Activated CD8-positive, alpha-beta T cell treated with anti-CD3 and anti-CD28 coated beads for 36 hours (primary cell): ENCODE measurements at regions not wholly inside any gene's neighbourhood (a gene's known extent, or its start where the extent isn't known, plus 50 kb on each side); places are given as distances from the start of the nearest gene placed in this dataset.
"Not testable (repeated sequence)": the region's sequence is repeated elsewhere in the genome, so short reads cannot be mapped to it uniquely, and the experiment has no call there.

Experiments used
- ATAC-seq: fragments of 200-7000 bp; cut with Tn5 transposase; one replicate; pipeline ENCODE4 v1.10.0; 2021; ENCODE audit warnings: mild to moderate bottlenecking, moderate library complexity
- CTCF ChIA-PET: fragments of 350-600 bp; sonication (Branson Sonifier 250); formaldehyde crosslinking; loops from one replicate; lab custom pipeline; 2021; ENCODE audit warnings: antibody characterized with exemption; lab: Charles Lee
- POLR2A ChIA-PET: fragments of 350-600 bp; sonication (Branson Sonifier 250); formaldehyde crosslinking; loops from one replicate; lab custom pipeline; 2021; ENCODE audit warnings: antibody characterized with exemption; lab: Charles Lee
- DNase-seq: peaks from one replicate; pipeline ENCODE4 v3.0.0-alpha.2; 2020
- H3K27ac Mint-ChIP-seq: one replicate; pipeline ENCODE4 v1.8.0; 2021; ENCODE audit warnings: mild to moderate bottlenecking, mixed read lengths
- H3K27me3 Mint-ChIP-seq: one replicate; pipeline ENCODE4 v1.8.0; 2021; ENCODE audit warnings: mixed read lengths
- H3K36me3 Mint-ChIP-seq: one replicate; pipeline ENCODE4 v1.8.0; 2021; ENCODE audit warnings: low read depth, mixed read lengths
- H3K4me1 Mint-ChIP-seq: one replicate; pipeline ENCODE4 v1.8.0; 2021; ENCODE audit warnings: low read depth, mixed read lengths
- H3K4me3 Mint-ChIP-seq: one replicate; pipeline ENCODE4 v1.8.0; 2021; ENCODE audit warnings: mild to moderate bottlenecking, moderate library complexity, mixed read lengths
- H3K9me3 Mint-ChIP-seq: one replicate; pipeline ENCODE4 v1.8.0; 2021; ENCODE audit warnings: mixed read lengths
- intact Hi-C: fragments of 100-400 bp; cut with micrococcal nuclease; formaldehyde crosslinking; loops from one replicate; pipeline ENCODE4 v1.10.0; 2022
- TF ChIP-seq, protein P1 (sequence below): fragments of 200-600 bp; IDR thresholded peaks from one replicate; pipeline ENCODE4 v1.8.0; 2022; ENCODE audit warnings: antibody characterized with exemption, mild to moderate bottlenecking

GRCh38 chrX:555725-556666 is 74.6 kb upstream of the SHOX start:
- intact Hi-C loops = no loop called here
- POLR2A ChIA-PET = no interaction called here
- CTCF ChIA-PET = no interaction called here
- Mint-ChIP-seq H3K4me1 (no peaks in the 10 kb centered on the region), H3K9me3 (peaks cover 7% of the 10 kb centered on the region), H3K36me3 (no peaks in the 10 kb centered on the region), H3K27ac (no peak overlapping the region), H3K4me3 (no peak overlapping the region), H3K27me3 (no peaks in the 10 kb centered on the region)
- DNase-seq = no peak
- ATAC-seq = no peak
- TF ChIP-seq, protein P1, sequence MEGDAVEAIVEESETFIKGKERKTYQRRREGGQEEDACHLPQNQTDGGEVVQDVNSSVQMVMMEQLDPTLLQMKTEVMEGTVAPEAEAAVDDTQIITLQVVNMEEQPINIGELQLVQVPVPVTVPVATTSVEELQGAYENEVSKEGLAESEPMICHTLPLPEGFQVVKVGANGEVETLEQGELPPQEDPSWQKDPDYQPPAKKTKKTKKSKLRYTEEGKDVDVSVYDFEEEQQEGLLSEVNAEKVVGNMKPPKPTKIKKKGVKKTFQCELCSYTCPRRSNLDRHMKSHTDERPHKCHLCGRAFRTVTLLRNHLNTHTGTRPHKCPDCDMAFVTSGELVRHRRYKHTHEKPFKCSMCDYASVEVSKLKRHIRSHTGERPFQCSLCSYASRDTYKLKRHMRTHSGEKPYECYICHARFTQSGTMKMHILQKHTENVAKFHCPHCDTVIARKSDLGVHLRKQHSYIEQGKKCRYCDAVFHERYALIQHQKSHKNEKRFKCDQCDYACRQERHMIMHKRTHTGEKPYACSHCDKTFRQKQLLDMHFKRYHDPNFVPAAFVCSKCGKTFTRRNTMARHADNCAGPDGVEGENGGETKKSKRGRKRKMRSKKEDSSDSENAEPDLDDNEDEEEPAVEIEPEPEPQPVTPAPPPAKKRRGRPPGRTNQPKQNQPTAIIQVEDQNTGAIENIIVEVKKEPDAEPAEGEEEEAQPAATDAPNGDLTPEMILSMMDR = no peak

DNA sequence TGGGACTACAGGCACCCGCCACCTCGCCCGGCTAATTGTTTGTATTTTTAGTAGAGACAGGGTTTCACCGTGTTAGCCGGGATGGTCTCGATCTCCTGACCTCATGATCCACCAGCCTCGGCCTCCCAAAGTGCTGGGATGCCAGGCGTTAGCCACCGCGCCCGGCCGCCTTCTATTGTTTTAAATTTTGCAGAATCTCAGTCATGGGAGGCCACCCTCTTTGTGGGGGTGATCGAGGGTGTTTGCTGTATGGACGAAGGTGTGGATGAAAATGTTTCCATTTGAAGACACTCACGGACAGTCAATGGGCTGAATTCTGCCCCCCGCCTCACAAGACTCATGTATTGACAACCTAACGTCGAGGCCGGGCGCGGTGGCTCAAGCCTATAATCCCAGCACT is 73.0 kb upstream of the SHOX start:
- CTCF ChIA-PET, H3K4me3 Mint-ChIP-seq, H3K9me3 Mint-ChIP-seq, H3K36me3 Mint-ChIP-seq, H3K27ac Mint-ChIP-seq, H3K4me1 Mint-ChIP-seq, H3K27me3 Mint-ChIP-seq, DNase-seq, intact Hi-C loops, POLR2A ChIA-PET, ATAC-seq: not testable (repeated sequence)

DNA sequence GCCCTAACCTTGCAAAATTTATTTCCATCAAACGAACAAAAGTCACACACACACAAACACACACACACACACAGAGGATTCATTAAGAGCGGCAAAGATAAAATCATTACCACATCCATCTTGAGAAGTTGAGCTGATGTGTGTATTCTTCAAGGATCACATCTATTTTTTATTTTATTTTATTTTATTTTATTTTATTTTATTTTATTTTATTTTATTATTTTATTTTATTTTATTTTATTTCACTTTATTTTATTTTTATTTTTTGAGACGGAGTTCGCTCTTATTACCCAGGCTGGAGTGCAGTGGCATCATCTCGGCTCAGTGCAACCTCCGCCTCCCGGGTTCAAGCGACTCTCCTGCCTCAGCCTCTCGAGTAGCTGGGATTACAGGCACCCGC is 71.3 kb upstream of the SHOX start:
- H3K9me3 Mint-ChIP-seq, DNase-seq, H3K36me3 Mint-ChIP-seq, H3K4me1 Mint-ChIP-seq, CTCF ChIA-PET, intact Hi-C loops, H3K4me3 Mint-ChIP-seq, POLR2A ChIA-PET, H3K27me3 Mint-ChIP-seq, ATAC-seq, H3K27ac Mint-ChIP-seq: not testable (repeated sequence)

DNA sequence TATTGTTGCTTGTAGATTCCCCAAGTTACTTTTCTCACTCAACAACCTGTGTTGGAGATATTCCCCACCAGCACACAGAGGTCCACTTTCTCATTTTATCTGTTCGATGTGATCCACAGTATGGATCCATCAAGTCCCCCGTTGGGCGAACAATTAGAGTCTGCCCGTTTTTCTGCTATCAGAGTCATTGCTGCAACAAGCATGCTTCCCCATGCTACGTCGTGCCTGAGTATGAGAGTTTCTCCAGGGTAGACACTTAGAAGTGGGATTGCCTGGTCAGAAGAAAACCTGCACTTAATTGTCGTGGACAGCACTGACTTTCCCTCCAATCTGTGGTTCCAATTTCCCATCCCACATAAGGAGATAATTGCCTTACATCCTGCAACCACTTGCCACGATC is 62.7 kb upstream of the SHOX start:
- POLR2A ChIA-PET = no interaction called here
- TF ChIP-seq, protein P1 = no peak
- Mint-ChIP-seq H3K27me3 (no peaks in the 10 kb centered on the region), H3K9me3 (peaks cover 22% of the 10 kb centered on the region), H3K27ac (no peak overlapping the region), H3K36me3 (no peaks in the 10 kb centered on the region), H3K4me1 (no peaks in the 10 kb centered on the region), H3K4me3 (no peak overlapping the region)
- ATAC-seq (no peak), DNase-seq (no peak)
- CTCF ChIA-PET = no interaction called here
- intact Hi-C loops = no loop called here

- POLR2A ChIA-PET = no interaction called here
- Mint-ChIP-seq H3K27me3 (no peaks in the 10 kb centered on the region), H3K36me3 (no peaks in the 10 kb centered on the region), H3K4me3 (no peak overlapping the region), H3K27ac (no peak overlapping the region), H3K4me1 (no peaks in the 10 kb centered on the region), H3K9me3 (peaks cover 22% of the 10 kb centered on the region)
- peak; percentile 52 for ATAC-seq
- intact Hi-C loops = no loop called here
- no peak for DNase-seq
- TF ChIP-seq, protein P1 = no peak
- CTCF ChIA-PET = no interaction called here
These were observed 62.3 kb upstream of the SHOX start for GRCh38 chrX:568311-568710.

DNA sequence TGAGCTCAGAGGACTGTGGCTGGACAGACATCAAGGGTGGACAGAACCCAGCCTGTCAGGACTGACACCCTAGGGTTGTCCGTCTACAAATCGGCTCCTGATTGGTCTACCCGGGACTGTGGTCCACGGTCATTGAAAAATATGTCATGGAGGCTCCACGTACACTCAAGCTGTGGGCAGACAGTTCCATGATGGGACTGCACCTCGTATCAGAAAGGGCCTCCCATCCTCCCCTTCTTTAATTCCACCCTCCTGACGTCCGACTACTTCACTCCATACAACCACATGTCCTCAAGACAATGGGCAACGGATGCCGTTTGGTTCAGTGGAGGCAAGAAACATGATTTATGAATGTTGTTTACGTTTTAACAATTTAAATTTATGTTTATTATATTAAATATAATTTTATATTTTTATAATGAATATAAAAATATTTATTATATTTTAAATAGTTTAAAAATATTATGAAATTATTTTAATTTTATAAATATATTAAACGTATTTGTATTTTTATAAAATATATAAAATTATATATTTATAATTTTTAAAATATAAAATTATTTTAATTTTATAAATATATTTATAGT is 58.0 kb upstream of the SHOX start:
- Mint-ChIP-seq H3K36me3 (no peaks in the 10 kb centered on the region), H3K9me3 (peaks cover 11% of the 10 kb centered on the region), H3K4me1 (no peaks in the 10 kb centered on the region), H3K27me3 (no peaks in the 10 kb centered on the region), H3K4me3 (no peak overlapping the region), H3K27ac (no peak overlapping the region)
- CTCF ChIA-PET = no interaction called here
- TF ChIP-seq, protein P1 = no peak
- peak; percentile 20 for DNase-seq
- POLR2A ChIA-PET = no interaction called here
- peak; percentile 38 for ATAC-seq
- intact Hi-C loops = no loop called here
